Liver (tissue), 3 donors: ENCODE measurements at regions not wholly inside any gene's neighbourhood (a gene's known extent, or its start where the extent isn't known, plus 50 kb on each side); places are given as distances from the start of the nearest gene placed in this dataset.
"Not testable (repeated sequence)": the region's sequence is repeated elsewhere in the genome, so short reads cannot be mapped to it uniquely, and the experiment has no call there.

Experiments used
- EGR1 ChIP-seq, 2 donors: IDR thresholded peaks; 2 replicates each; pipeline ENCODE4 v1.6.1; 2016 to 2018; ENCODE audit warnings: antibody characterized with exemption in 2 of 2, low read depth in 2 of 2
- JUND ChIP-seq, 2 donors: IDR thresholded peaks; 2 replicates each; pipeline ENCODE4 v1.6.1; 2016; ENCODE audit warnings: antibody characterized with exemption in 2 of 2
- RAD21 ChIP-seq, 2 donors: IDR thresholded peaks; 2 replicates each; pipeline ENCODE4 v1.6.1; 2016; ENCODE audit warnings: antibody characterized with exemption in 2 of 2, mild to moderate bottlenecking in 2 of 2
- TF ChIP-seq, protein P1 (sequence below): fragments of 150-350 bp; IDR thresholded peaks from 2 replicates; pipeline ENCODE4 v1.5.1; 2017; ENCODE audit warnings: improper control_type of control experiment, low read depth, low read length; ENCODE audit not compliant: missing input control
- donor health status: healthy.
- donor health status: healthy.

DNA sequence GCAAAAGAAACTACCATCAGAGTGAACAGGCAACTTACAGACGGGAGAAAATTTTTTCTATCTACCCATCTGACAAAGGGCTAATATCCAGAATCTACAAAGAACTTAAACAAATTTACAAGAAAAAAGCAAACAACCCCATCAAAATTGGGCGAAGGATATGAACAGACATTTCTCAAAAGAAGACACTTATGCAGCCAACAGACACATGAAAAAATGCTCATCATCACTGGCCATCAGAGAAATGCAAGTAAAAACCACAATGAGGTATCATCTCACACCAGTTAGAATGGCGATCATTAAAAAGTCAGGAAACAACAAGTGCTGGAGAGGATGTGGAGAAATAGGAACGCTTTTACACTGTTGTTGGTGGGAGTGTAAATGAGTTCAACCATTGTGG, 206.6 kb upstream of the HTR1E start:
- TF ChIP-seq, protein P1, sequence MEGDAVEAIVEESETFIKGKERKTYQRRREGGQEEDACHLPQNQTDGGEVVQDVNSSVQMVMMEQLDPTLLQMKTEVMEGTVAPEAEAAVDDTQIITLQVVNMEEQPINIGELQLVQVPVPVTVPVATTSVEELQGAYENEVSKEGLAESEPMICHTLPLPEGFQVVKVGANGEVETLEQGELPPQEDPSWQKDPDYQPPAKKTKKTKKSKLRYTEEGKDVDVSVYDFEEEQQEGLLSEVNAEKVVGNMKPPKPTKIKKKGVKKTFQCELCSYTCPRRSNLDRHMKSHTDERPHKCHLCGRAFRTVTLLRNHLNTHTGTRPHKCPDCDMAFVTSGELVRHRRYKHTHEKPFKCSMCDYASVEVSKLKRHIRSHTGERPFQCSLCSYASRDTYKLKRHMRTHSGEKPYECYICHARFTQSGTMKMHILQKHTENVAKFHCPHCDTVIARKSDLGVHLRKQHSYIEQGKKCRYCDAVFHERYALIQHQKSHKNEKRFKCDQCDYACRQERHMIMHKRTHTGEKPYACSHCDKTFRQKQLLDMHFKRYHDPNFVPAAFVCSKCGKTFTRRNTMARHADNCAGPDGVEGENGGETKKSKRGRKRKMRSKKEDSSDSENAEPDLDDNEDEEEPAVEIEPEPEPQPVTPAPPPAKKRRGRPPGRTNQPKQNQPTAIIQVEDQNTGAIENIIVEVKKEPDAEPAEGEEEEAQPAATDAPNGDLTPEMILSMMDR, result not testable (repeated sequence)
- TF ChIP-seq RAD21 (IDR thresholded peaks at IDR 0.05); JUND (IDR thresholded peaks at IDR 0.05); EGR1 (IDR thresholded peaks at IDR 0.05; ENCODE audit: low read depth in 2 of 2): not testable (repeated sequence)
